Activated B cell treated with CpG ODN at 0.5 μM for 24 hours (primary cell): ENCODE measurements at regions not wholly inside any gene's neighbourhood (a gene's known extent, or its start where the extent isn't known, plus 50 kb on each side); places are given as distances from the start of the nearest gene placed in this dataset.

Experiments used
- ATAC-seq: fragments of 200-7000 bp; cut with Tn5 transposase; one replicate; pipeline ENCODE4 v1.10.0; 2021; ENCODE audit warnings: low read depth, mild to moderate bottlenecking, moderate library complexity
- CTCF ChIA-PET: fragments of 350-600 bp; sonication (Branson Sonifier 250); formaldehyde crosslinking; loops from one replicate; lab custom pipeline; 2021; ENCODE audit warnings: antibody characterized with exemption; lab: Charles Lee
- POLR2A ChIA-PET: fragments of 350-600 bp; sonication (Branson Sonifier 250); formaldehyde crosslinking; loops from one replicate; lab custom pipeline; 2021; ENCODE audit warnings: antibody characterized with exemption; lab: Charles Lee
- DNase-seq: peaks from one replicate; pipeline ENCODE4 v3.0.0; 2022
- H3K27ac Mint-ChIP-seq: one replicate; pipeline ENCODE4 v1.8.0; 2020; ENCODE audit warnings: mixed read lengths
- H3K27me3 Mint-ChIP-seq: one replicate; pipeline ENCODE4 v1.8.0; 2021; ENCODE audit warnings: mixed read lengths
- H3K36me3 Mint-ChIP-seq: one replicate; pipeline ENCODE4 v1.8.0; 2021; ENCODE audit warnings: low read depth, mixed read lengths
- H3K4me1 Mint-ChIP-seq: one replicate; pipeline ENCODE4 v1.8.0; 2021; ENCODE audit warnings: mixed read lengths
- H3K4me3 Mint-ChIP-seq: one replicate; pipeline ENCODE4 v1.8.0; 2020; ENCODE audit warnings: mild to moderate bottlenecking, mixed read lengths
- H3K9me3 Mint-ChIP-seq: one replicate; pipeline ENCODE4 v1.8.0; 2020; ENCODE audit warnings: mixed read lengths
- CTCF ChIP-seq: fragments of 200-600 bp; IDR thresholded peaks from one replicate; pipeline ENCODE4 v1.8.0; 2022; ENCODE audit warnings: antibody characterized with exemption, mild to moderate bottlenecking
- intact Hi-C: fragments of 100-400 bp; cut with micrococcal nuclease; formaldehyde crosslinking; loops from one replicate; pipeline ENCODE4 v1.15.1; 2024

DNA sequence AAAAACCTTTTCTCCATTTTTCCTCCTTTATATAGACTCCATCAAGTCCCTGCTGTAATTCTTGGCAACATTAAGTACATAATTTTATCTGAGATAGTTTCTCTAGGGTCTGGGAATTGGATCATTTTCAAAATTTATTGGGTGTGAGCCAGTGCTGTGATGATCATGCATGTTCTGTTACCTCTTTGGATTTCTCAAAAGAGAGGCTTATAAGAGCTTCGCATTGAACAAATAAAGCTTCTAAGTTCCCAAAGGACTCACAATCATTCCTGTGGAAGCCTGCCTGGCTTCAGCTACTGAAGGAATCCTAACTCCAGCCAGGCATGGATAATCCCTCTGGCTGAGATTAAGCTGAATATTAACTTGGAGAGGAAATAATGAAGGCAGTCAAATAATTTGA is 208.5 kb downstream of the RAB38 start:
- H3K4me3 Mint-ChIP-seq: no peak overlapping the region
- no peaks in the 10 kb centered on the region for H3K27me3 Mint-ChIP-seq
- ChIA-PET CTCF (no interaction called here), POLR2A (no interaction called here)
- no peaks in the 10 kb centered on the region for H3K9me3 Mint-ChIP-seq
- H3K36me3 Mint-ChIP-seq: no peaks in the 10 kb centered on the region
- no peak overlapping the region for H3K27ac Mint-ChIP-seq
- DNase-seq (no peak), ATAC-seq (no peak)
- TF ChIP-seq CTCF: no peak
- H3K4me1 Mint-ChIP-seq: no peaks in the 10 kb centered on the region
- intact Hi-C loops: no loop called here

GRCh38 chr11:87966216-87966615 is 209.0 kb downstream of the RAB38 start:
- Mint-ChIP-seq H3K27ac (no peak overlapping the region), H3K9me3 (no peaks in the 10 kb centered on the region), H3K4me3 (no peak overlapping the region), H3K27me3 (no peaks in the 10 kb centered on the region), H3K4me1 (no peaks in the 10 kb centered on the region), H3K36me3 (no peaks in the 10 kb centered on the region)
- DNase-seq (no peak), ATAC-seq (no peak)
- intact Hi-C loops: no loop called here
- CTCF ChIA-PET: no interaction called here
- POLR2A ChIA-PET: no interaction called here
- no peak for TF ChIP-seq CTCF

DNA sequence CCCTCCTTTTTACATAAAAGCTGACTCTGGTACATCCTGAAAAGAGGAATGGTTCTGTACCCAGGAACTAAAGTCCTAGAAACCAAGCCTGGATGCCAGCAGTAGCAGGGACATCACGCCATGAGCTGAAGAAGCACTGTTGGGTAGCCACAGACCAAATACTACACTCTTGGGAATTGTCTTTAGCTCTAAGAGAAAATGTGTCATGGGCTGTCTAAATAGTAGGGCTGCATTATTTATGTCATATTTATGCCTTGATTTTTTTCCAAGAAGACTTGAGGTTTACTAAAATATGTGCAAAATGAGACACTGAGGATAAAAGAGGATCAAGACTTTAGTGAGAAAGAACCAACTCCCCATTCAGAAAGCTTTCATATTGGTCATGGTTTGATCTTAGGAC is 213.6 kb downstream of the RAB38 start:
- ATAC-seq (no peak), DNase-seq (no peak)
- ChIA-PET CTCF (no interaction called here), POLR2A (no interaction called here)
- Mint-ChIP-seq H3K4me3 (no peak overlapping the region), H3K36me3 (no peaks in the 10 kb centered on the region), H3K27me3 (no peaks in the 10 kb centered on the region), H3K4me1 (no peaks in the 10 kb centered on the region), H3K9me3 (no peaks in the 10 kb centered on the region), H3K27ac (no peak overlapping the region)
- intact Hi-C loops: no loop called here
- TF ChIP-seq CTCF: no peak

DNA sequence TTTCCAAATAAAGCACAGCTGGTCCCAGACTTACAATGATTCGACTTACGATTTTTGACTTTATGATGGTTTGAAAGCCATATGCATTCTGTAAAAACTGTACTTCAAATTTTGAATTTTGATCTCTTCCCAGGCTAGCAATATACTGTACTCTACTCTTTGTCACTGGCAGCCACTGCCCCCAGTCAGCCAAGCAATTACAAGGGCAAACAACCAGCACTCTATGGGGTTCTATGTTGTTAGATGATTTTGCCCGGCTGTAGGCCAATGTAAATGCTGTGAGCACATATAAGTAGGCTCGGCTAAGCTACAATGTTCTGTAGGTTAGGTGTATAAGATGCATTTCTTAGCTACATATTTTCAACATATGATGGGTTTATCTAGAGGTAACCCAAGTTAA is 217.3 kb downstream of the RAB38 start:
- ATAC-seq (no peak), DNase-seq (no peak)
- H3K27ac Mint-ChIP-seq: no peak overlapping the region
- ChIA-PET CTCF (no interaction called here), POLR2A (no interaction called here)
- TF ChIP-seq CTCF: no peak
- intact Hi-C loops: no loop called here
- H3K27me3 Mint-ChIP-seq: no peaks in the 10 kb centered on the region
- no peaks in the 10 kb centered on the region for H3K36me3 Mint-ChIP-seq
- no peak overlapping the region for H3K4me3 Mint-ChIP-seq
- H3K4me1 Mint-ChIP-seq: no peaks in the 10 kb centered on the region
- no peaks in the 10 kb centered on the region for H3K9me3 Mint-ChIP-seq

DNA sequence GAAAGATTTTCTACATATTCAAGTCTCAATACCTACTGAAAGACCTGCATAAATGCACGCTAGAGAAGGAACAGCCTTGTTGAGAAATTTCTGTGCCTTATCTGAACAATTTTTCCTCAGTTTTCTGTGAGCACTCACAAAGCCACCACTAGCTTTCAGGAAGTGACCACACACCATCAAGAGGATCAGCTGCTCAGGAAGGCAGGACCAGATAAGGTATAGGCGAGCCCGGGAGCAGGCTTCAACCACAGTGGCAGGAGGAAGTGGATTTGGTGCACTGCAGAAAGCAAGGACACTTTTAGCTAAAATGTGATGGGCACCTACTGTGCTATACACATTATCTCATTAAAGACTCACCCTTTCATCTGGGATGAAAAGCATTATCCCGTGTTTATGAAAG is 220.8 kb downstream of the RAB38 start:
- no peak overlapping the region for H3K4me3 Mint-ChIP-seq
- no peaks in the 10 kb centered on the region for H3K27me3 Mint-ChIP-seq
- no peak overlapping the region for H3K27ac Mint-ChIP-seq
- CTCF ChIA-PET: no interaction called here
- no peak for ATAC-seq
- no peak for DNase-seq
- POLR2A ChIA-PET: no interaction called here
- no peaks in the 10 kb centered on the region for H3K36me3 Mint-ChIP-seq
- no peak for TF ChIP-seq CTCF
- H3K9me3 Mint-ChIP-seq: no peaks in the 10 kb centered on the region
- H3K4me1 Mint-ChIP-seq: no peaks in the 10 kb centered on the region
- intact Hi-C loops: no loop called here
